Upper lobe of right lung (tissue), 1 donor: ENCODE measurements at regions not wholly inside any gene's neighbourhood (a gene's known extent, or its start where the extent isn't known, plus 50 kb on each side); places are given as distances from the start of the nearest gene placed in this dataset.
A peak's percentile ranks its signal among the peaks of the same experiment; 100 is the strongest.
"Not testable (repeated sequence)": the region's sequence is repeated elsewhere in the genome, so short reads cannot be mapped to it uniquely, and the experiment has no call there.

Experiments used
- ATAC-seq: fragments of 200-7000 bp; cut with Tn5 transposase; one replicate; pipeline ENCODE4 v1.9.1; 2020; ENCODE audit warnings: mild to moderate bottlenecking, moderate library complexity
- DNase-seq: peaks from one replicate; pipeline ENCODE4 v3.0.0-alpha.2; 2020
- H3K27ac ChIP-seq: fragments of 200-600 bp; one replicate; pipeline ENCODE4 v1.8.0; 2022
- H3K27me3 ChIP-seq: fragments of 200-600 bp; one replicate; pipeline ENCODE4 v1.8.0; 2022; ENCODE audit warnings: mild to moderate bottlenecking
- H3K36me3 ChIP-seq: fragments of 200-600 bp; one replicate; pipeline ENCODE4 v1.8.0; 2022
- H3K4me1 ChIP-seq: fragments of 200-600 bp; one replicate; pipeline ENCODE4 v1.8.0; 2022
- H3K4me3 ChIP-seq: fragments of 200-600 bp; one replicate; pipeline ENCODE4 v1.8.0; 2022; ENCODE audit warnings: mild to moderate bottlenecking
- H3K9me3 ChIP-seq: fragments of 200-600 bp; one replicate; pipeline ENCODE4 v1.8.0; 2022
- intact Hi-C: fragments of 100-400 bp; cut with DNase I; formaldehyde crosslinking; loops from one replicate; pipeline ENCODE4 v1.11.0; 2022
- TF ChIP-seq, protein P1 (sequence below): fragments of 200-600 bp; IDR thresholded peaks from one replicate; pipeline ENCODE4 v1.8.0; 2022; ENCODE audit warnings: antibody characterized with exemption
- donor health status: DM: no; HTN: yes; CAD: no; lungs with severe emphysema.

DNA sequence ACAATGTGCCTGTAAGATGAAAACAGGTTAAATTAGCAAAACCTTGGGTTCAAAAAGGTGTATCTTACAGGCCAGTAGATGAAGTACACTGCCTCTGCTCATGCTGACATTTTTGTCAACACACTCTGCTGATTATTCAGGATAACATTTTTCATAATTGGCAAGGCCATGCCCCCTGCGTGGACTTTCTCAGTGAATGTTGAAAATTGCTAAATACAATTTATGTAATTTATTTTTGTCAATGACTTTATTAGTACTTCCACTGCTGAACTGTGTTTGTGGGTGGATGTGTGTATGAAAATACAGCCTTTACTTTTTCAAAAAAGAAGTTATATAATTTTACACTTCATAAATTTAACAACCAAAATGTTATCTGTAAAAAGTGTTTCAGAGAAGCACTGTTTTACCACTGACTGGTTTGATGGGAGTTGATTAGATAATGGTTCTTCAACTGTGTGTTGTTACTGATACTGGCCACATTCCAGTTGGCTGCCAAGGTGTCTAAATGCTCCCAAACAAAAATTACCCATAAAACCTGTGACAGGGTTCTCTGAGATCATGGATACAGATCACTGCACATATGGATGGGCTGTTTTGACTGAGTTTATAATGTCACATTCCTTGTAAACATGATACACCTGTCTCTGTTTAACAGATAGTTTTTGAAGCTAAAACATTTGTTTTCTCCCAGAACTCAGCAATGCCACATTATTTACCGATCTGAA, 151.9 kb upstream of the SLC7A11 start:
- H3K9me3 ChIP-seq = no peaks in the 10 kb centered on the region
- H3K27ac ChIP-seq = no peak overlapping the region
- no peak overlapping the region for H3K4me3 ChIP-seq
- H3K4me1 ChIP-seq = no peaks in the 10 kb centered on the region
- TF ChIP-seq, protein P1, sequence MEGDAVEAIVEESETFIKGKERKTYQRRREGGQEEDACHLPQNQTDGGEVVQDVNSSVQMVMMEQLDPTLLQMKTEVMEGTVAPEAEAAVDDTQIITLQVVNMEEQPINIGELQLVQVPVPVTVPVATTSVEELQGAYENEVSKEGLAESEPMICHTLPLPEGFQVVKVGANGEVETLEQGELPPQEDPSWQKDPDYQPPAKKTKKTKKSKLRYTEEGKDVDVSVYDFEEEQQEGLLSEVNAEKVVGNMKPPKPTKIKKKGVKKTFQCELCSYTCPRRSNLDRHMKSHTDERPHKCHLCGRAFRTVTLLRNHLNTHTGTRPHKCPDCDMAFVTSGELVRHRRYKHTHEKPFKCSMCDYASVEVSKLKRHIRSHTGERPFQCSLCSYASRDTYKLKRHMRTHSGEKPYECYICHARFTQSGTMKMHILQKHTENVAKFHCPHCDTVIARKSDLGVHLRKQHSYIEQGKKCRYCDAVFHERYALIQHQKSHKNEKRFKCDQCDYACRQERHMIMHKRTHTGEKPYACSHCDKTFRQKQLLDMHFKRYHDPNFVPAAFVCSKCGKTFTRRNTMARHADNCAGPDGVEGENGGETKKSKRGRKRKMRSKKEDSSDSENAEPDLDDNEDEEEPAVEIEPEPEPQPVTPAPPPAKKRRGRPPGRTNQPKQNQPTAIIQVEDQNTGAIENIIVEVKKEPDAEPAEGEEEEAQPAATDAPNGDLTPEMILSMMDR = no peak
- ATAC-seq (no peak), DNase-seq (no peak)
- H3K36me3 ChIP-seq = no peaks in the 10 kb centered on the region
- H3K27me3 ChIP-seq = no peaks in the 10 kb centered on the region
- intact Hi-C loops = no loop called here

DNA sequence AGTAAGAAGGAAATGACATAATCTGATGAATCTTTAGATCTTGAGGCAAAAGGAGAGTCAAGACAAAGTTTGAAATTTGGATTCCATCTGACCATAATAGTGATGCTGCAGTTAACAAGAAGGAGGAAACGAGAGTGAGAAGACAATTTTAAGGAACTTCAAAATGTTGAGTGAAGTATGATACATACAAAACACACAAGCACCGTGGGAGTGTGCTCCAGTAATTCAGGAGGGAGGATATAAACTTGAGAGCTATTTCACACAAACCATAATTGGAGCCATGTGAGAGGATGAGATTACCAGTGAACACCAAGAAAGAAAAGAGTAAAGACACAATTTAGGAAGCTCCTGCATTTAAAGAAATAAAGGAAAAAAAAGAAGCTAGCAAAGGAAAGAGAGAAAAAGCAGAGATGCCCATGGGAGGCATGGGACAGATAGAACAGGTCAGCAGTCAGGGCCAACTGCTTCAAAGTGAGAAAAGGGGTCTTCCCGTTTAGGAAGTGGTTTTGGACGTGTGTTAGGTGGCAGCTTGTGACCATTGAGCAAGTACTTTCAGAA, 150.7 kb upstream of the SLC7A11 start:
- no peaks in the 10 kb centered on the region for H3K36me3 ChIP-seq
- TF ChIP-seq, protein P1 = no peak
- no peak overlapping the region for H3K4me3 ChIP-seq
- H3K4me1 ChIP-seq = no peaks in the 10 kb centered on the region
- H3K9me3 ChIP-seq = no peaks in the 10 kb centered on the region
- ATAC-seq = peak; percentile 70
- DNase-seq = no peak
- intact Hi-C loops = no loop called here
- no peaks in the 10 kb centered on the region for H3K27me3 ChIP-seq
- H3K27ac ChIP-seq = no peak overlapping the region

DNA sequence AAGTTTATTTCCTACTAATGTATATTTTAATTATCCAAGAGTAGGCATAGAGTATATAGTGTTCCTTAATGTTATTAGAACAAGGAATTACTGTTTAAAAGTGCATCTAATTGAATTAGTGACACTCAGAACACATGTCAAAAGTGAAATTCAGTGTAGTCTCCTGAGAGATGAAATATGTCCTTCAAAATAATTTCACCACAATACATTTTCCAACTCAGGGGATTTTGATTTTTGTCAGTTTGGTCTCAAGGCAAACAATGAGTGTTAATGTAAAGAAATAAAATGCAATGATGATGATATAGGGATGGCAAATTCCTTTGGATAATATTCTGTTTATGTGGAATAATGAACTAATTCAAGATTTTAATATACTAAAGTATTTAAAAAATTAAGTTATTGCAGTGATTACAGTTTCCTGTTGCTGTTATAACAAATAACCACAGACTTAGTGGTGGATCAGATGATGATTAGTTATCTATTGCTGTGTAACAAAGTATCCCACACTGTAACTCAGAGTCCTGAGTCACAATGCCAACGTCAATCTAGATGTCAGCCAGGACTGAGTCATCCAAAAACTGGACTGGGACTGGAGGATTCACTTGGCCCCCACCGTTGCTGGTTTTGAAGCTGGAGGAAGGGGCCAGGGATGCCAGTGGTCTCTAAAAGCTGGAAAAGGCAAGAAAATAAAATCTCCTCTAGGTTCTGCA, 148.0 kb upstream of the SLC7A11 start:
- no peaks in the 10 kb centered on the region for H3K4me1 ChIP-seq
- H3K9me3 ChIP-seq = no peaks in the 10 kb centered on the region
- no peak for DNase-seq
- no peak for ATAC-seq
- no peaks in the 10 kb centered on the region for H3K36me3 ChIP-seq
- intact Hi-C loops = no loop called here
- no peak overlapping the region for H3K27ac ChIP-seq
- H3K27me3 ChIP-seq = no peaks in the 10 kb centered on the region
- no peak overlapping the region for H3K4me3 ChIP-seq
- TF ChIP-seq, protein P1 = no peak

DNA sequence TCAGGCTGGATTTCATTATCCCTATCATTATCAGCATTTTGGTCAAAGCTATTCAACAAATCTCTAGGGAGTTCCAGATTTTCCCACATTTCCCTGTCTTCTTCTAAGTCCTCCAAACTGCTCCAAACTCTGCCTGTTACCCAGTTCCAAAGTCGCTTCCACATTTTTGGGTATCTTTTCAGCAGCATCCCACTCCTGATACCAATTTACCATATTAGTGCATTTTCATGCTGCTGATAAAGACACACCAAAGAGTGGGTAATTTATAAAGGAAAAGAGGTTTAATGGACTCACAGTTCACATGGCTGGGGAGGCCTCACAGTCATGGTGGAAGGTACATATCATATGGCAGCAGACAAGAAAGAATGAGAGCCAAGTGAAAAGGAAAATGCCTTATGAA, 132.8 kb upstream of the SLC7A11 start:
- ATAC-seq (no peak), DNase-seq (no peak)
- Histone ChIP-seq H3K27me3 (no peaks in the 10 kb centered on the region), H3K9me3 (no peaks in the 10 kb centered on the region), H3K36me3 (no peaks in the 10 kb centered on the region), H3K27ac (no peak overlapping the region), H3K4me1 (no peaks in the 10 kb centered on the region), H3K4me3 (no peak overlapping the region)
- intact Hi-C loops = no loop called here
- TF ChIP-seq, protein P1 = no peak

DNA sequence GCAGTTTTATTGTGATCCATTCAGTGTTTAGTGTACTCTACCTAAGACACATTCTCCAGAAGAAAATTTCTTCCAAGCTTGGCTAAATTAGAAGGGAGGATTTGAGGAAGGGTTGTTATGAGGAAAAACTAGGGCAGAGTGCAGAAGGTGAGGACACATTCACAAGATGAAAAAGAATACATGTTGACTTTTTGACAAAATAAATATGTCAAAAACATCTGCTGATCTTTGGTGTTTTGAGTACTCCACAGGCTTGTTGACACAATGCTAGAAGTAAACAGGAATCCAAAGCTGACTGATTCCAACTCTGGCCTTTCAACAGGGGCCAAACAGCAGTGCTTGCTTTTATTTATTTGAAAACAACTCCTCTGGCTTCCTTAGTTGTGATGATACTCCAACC, 125.8 kb upstream of the SLC7A11 start:
- DNase-seq (no peak), ATAC-seq (no peak)
- Histone ChIP-seq H3K9me3 (no peaks in the 10 kb centered on the region), H3K4me3 (no peak overlapping the region), H3K27me3 (no peaks in the 10 kb centered on the region), H3K4me1 (no peaks in the 10 kb centered on the region), H3K36me3 (no peaks in the 10 kb centered on the region), H3K27ac (no peak overlapping the region)
- intact Hi-C loops = no loop called here
- TF ChIP-seq, protein P1 = no peak

DNA sequence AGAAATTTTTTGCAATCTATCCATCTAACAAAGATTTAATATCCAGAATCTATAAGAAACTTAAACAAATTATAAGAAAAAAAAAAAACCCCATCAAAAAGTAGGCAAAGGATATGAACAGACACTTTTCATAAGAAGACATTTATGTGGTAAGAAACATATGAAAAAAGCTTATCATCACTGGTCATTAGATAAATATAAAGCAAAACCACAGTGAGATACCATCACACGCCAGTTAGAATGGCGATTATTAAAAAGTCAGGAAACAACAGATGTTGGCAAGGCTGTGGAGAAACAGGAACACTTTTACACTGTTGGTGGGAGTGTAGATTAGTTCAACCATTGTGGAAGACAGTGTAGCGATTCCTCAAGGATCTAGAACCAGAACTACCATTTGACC, 110.3 kb upstream of the SLC7A11 start:
- H3K4me1 ChIP-seq, H3K27ac ChIP-seq, intact Hi-C loops, H3K36me3 ChIP-seq, H3K27me3 ChIP-seq, H3K9me3 ChIP-seq, DNase-seq, H3K4me3 ChIP-seq, ATAC-seq: not testable (repeated sequence)
